ENCODE measurements at regions not wholly inside any gene's neighbourhood (a gene's known extent, or its start where the extent isn't known, plus 50 kb on each side); places are given as distances from the start of the nearest gene placed in this dataset.

DNA sequence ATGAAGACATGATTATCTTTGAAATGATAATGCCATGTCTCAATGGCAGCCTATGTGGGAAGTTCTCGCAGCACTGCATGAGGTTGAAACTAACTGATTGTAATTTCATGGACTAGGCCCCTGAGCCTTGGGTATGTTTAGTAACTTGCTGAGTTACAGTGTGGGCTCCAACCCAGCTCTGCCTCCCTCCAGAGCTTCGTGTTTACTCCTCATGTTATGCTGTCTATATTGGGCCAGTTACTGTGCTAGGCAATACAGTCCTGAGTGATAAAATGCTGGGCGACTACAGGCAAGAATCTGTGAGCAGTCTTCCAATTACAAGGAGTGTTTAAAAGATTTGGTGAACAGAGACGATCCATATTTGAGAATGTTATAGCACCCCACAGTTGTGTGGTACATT is 530.1 kb upstream of the CDH2 start:
- no peak for FAIRE-seq
- no peak for DNase-seq (ENCODE audit: insufficient read length, low spot score)
- TF ChIP-seq, protein P1, sequence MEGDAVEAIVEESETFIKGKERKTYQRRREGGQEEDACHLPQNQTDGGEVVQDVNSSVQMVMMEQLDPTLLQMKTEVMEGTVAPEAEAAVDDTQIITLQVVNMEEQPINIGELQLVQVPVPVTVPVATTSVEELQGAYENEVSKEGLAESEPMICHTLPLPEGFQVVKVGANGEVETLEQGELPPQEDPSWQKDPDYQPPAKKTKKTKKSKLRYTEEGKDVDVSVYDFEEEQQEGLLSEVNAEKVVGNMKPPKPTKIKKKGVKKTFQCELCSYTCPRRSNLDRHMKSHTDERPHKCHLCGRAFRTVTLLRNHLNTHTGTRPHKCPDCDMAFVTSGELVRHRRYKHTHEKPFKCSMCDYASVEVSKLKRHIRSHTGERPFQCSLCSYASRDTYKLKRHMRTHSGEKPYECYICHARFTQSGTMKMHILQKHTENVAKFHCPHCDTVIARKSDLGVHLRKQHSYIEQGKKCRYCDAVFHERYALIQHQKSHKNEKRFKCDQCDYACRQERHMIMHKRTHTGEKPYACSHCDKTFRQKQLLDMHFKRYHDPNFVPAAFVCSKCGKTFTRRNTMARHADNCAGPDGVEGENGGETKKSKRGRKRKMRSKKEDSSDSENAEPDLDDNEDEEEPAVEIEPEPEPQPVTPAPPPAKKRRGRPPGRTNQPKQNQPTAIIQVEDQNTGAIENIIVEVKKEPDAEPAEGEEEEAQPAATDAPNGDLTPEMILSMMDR (IDR thresholded peaks at IDR 0.05; ENCODE audit: insufficient read depth, missing control alignments), result no peak

DNA sequence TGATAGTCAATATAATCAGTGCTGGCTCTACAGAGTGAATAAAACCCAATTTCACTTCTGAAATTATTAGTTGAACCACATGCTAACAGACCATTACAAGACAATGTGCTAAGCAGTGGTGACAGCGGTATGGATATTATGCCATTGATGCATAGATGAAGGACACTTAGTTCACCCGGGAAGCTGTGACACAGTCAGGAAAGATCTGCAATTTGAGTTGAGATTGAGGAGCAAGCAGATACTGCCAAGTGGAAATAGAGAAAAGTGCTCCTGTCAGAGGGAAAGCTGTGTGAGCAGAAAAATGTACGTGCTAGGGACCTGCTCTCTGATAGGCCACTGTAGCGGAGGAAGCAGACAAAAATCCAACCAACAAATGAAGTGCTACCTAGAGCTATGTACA is 529.5 kb upstream of the CDH2 start:
- FAIRE-seq (no peak), DNase-seq (ENCODE audit: insufficient read length, low spot score) (no peak)
- TF ChIP-seq, protein P1 (IDR thresholded peaks at IDR 0.05; ENCODE audit: insufficient read depth, missing control alignments), result no peak

DNA sequence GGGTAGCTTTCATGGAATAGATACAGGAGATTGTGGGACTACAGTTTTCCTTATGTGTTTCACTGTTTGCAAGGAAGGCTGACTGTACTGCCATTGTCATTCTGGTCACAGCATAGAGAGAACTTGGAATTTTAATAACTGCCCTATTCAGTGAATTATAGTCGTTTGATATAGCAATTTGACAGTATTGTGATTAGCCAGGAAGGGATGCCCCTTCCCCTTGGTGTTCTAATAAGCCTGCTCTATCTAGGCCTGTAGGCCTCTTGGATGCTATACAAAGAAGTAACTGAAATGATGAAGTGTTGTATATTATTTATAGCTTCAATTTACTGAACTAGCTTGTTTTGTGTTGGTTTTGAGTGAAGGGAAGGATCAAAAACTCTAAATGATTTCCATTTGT is 528.6 kb upstream of the CDH2 start:
- no peak for DNase-seq (ENCODE audit: insufficient read length, low spot score)
- TF ChIP-seq, protein P1 (IDR thresholded peaks at IDR 0.05; ENCODE audit: insufficient read depth, missing control alignments), result no peak
- peak; percentile 46 for FAIRE-seq

DNA sequence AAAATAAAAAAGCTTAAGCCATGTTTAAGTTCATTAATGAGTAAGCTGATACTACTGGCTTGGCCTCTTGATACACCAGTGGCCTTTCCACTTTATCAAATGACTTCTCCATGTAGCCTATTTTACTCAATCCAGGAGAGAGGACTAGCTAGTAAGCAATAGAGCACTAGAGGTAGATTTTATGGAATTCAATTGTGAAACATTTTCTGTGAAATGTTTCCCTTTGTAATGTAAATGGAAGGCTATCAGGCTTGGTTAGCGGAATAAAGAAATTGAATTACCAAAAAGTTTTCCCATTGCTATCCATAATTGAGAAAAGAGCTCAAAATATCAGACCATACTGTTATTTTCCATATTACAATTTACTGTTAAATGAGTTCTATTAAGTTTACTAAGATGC is 515.4 kb upstream of the CDH2 start:
- TF ChIP-seq, protein P1 (IDR thresholded peaks at IDR 0.05; ENCODE audit: insufficient read depth, missing control alignments), result no peak
- FAIRE-seq (no peak), DNase-seq (ENCODE audit: insufficient read length, low spot score) (no peak)

DNA sequence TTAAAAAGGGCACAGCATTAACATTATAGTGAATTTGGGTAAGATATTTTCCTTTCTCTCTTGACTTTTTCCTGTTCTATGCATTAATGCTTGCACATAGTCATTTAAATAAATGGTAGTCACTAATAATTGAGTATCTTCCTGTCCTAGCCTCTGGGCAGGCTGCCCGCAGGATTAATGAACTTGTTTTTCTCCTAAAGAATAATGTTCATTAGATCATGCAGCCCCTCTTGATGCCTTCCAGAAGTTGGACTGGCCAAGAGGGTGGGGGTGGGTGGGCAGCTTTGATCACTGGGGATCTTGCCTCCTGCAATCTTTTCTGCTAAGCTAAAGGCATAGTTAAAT is 514.5 kb upstream of the CDH2 start:
- TF ChIP-seq, protein P1 (IDR thresholded peaks at IDR 0.05; ENCODE audit: insufficient read depth, missing control alignments), result no peak
- FAIRE-seq (no peak), DNase-seq (ENCODE audit: insufficient read length, low spot score) (no peak)

DNA sequence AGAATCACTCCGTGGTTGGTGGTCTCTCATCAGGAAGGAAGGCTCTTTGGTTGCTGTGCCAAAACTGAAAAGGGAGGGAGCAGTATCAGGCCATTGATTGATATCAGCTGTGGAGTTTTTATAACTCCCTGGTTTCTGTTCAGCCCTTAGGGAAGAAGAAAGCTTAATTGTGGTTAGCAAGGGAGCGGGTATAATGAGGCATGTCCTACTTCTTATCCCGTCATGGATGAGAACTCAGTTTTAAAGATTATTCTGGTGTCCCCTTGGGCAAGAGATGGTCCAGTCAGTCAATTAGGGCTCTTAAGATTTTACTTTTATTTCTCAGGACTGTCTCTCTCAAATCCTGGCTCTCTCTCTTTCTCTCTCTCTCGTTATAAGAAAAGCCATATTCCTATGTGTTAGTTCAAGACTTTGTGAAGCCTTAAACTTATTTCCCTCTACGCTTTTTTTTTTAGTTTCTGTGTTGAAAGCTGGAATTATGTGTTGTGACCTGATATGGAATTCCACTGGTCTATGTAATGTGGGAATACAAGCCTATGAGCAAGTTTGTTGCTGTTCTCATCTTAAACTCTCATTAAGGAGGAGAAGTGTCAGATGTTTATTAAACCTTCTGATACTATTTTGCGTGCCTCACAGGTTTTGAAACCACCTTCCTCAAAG is 514.0 kb upstream of the CDH2 start:
- DNase-seq (ENCODE audit: insufficient read length, low spot score) (no peak), FAIRE-seq (no peak)
- TF ChIP-seq, protein P1 (IDR thresholded peaks at IDR 0.05; ENCODE audit: insufficient read depth, missing control alignments), result no peak

DNA sequence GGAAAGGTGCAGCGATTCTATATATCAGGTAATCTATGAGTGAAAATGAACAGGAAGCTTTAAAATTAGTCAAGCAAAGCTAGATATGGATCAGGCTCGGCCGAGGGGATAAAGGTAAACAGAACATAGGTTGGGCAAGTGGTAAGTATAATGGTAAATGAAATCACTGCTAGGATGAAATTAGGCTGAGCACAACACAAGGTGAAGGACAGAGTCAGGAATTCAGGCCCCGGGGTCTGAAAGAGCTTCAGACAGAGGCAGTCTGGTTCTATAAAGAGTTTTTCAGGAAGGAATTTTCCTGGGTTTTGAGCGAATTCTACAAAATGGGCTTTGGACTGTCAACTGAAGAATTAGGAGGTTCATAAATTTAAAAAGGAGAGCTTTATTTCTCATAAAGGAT is 513.2 kb upstream of the CDH2 start:
- DNase-seq (ENCODE audit: insufficient read length, low spot score), result no peak
- no peak for FAIRE-seq
- TF ChIP-seq, protein P1 (IDR thresholded peaks at IDR 0.05; ENCODE audit: insufficient read depth, missing control alignments), result no peak

Data from D721Med (cell line).